G401 (cell line): ENCODE measurements at regions not wholly inside any gene's neighbourhood (a gene's known extent, or its start where the extent isn't known, plus 50 kb on each side); places are given as distances from the start of the nearest gene placed in this dataset.

ENCODE experiments used
- DNase-seq: peaks from one replicate; pipeline ENCODE4 v3.0.0-alpha.2; 2015; ENCODE audit warnings: low spot score
- in situ Hi-C: cut with HindIII; loops from 2 replicates; pipeline ENCODE4 v1.10.0; 2016; ENCODE audit warnings: low sequenced_read_pairs, mixed read lengths

GRCh38 chr5:168192120-168192519 lies 99.3 kb upstream of the WWC1 start:
- no peak for DNase-seq

GRCh38 chr5:168193493-168194250 lies 97.8 kb upstream of the WWC1 start:
- in situ Hi-C loops, result no loop called here
- DNase-seq, result peak; percentile 49

More at GRCh38 chr5:168192120-168192519, 99.3 kb upstream of the WWC1 start:
- in situ Hi-C loops, result no loop called here

- peak; percentile 13 for DNase-seq
- in situ Hi-C loops, result no loop called here
Observed at GRCh38 chr5:168195110-168195509, 96.3 kb upstream of the WWC1 start.

- no peak for DNase-seq
- in situ Hi-C loops, result no loop called here
Observed at GRCh38 chr5:168198359-168198758, 93.1 kb upstream of the WWC1 start.

GRCh38 chr5:168202996-168203395 lies 88.4 kb upstream of the WWC1 start:
- in situ Hi-C loops, result no loop called here

GRCh38 chr5:168204165-168204564 lies 87.3 kb upstream of the WWC1 start:
- in situ Hi-C loops, result no loop called here
- DNase-seq, result no peak

More at GRCh38 chr5:168202996-168203395, 88.4 kb upstream of the WWC1 start:
- peak; percentile 16 for DNase-seq

GRCh38 chr5:168207450-168208029 lies 83.9 kb upstream of the WWC1 start:
- DNase-seq, result no peak
- in situ Hi-C loops, result no loop called here

- DNase-seq, result no peak
- in situ Hi-C loops, result no loop called here
Observed at GRCh38 chr5:168209244-168209995, 82.0 kb upstream of the WWC1 start.

GRCh38 chr5:168209997-168210396 lies 81.4 kb upstream of the WWC1 start:
- DNase-seq, result no peak
- in situ Hi-C loops, result no loop called here

GRCh38 chr5:168211245-168211644 lies 80.2 kb upstream of the WWC1 start:
- in situ Hi-C loops, result no loop called here
- no peak for DNase-seq

- in situ Hi-C loops, result no loop called here
- DNase-seq, result no peak
Observed at GRCh38 chr5:168211936-168212335, 79.5 kb upstream of the WWC1 start.

GRCh38 chr5:168214071-168214470 lies 77.4 kb upstream of the WWC1 start:
- in situ Hi-C loops, result no loop called here
- DNase-seq, result no peak

- in situ Hi-C loops, result no loop called here
- no peak for DNase-seq
Observed at GRCh38 chr5:168214886-168215285, 76.6 kb upstream of the WWC1 start.

- no peak for DNase-seq
- in situ Hi-C loops, result no loop called here
Observed at GRCh38 chr5:168215646-168216045, 75.8 kb upstream of the WWC1 start.

- DNase-seq, result no peak
- in situ Hi-C loops, result no loop called here
Observed at GRCh38 chr5:168216989-168217388, 74.5 kb upstream of the WWC1 start.

GRCh38 chr5:168217497-168217896 lies 73.9 kb upstream of the WWC1 start:
- no peak for DNase-seq
- in situ Hi-C loops, result no loop called here

GRCh38 chr5:168218746-168219145 lies 72.7 kb upstream of the WWC1 start:
- in situ Hi-C loops, result no loop called here
- no peak for DNase-seq

GRCh38 chr5:168219515-168220410 lies 71.7 kb upstream of the WWC1 start:
- in situ Hi-C loops, result no loop called here
- peak; percentile 88 for DNase-seq

GRCh38 chr5:168224085-168224484 lies 67.4 kb upstream of the WWC1 start:
- DNase-seq, result no peak
- in situ Hi-C loops, result no loop called here
